C4-2B (cell line): ENCODE measurements at regions not wholly inside any gene's neighbourhood (a gene's known extent, or its start where the extent isn't known, plus 50 kb on each side); places are given as distances from the start of the nearest gene placed in this dataset.

Experiments used
- ZFX ChIP-seq: fragments of 450-650 bp; IDR thresholded peaks from 2 replicates; pipeline ENCODE4 v1.6.1; 2017
- TF ChIP-seq, protein P1 (sequence below): fragments of 450-650 bp; conservative IDR thresholded peaks from 2 replicates; pipeline ENCODE4 v1.5.1; 2017; ENCODE audit warnings: mild to moderate bottlenecking

DNA sequence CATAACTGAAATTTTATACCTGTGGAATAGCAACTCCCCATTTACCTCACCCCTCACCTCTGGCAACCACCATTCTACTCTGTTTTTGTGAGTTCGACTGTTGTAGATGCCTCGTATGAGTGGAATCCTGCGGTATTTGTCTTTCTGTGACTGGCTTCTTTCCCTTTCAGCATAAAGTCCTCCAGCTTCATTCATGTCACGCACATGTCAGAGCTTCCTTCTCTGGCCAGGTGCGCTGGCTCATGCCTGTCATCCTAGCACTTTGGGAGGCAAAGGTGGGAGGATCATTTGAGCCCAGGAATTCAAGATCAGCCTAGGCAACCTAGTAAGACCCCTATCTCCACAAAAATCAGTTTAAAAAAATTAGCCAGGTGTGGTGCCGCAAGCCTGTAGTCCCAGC is 278.4 kb downstream of the PARN start:
- TF ChIP-seq, protein P1, sequence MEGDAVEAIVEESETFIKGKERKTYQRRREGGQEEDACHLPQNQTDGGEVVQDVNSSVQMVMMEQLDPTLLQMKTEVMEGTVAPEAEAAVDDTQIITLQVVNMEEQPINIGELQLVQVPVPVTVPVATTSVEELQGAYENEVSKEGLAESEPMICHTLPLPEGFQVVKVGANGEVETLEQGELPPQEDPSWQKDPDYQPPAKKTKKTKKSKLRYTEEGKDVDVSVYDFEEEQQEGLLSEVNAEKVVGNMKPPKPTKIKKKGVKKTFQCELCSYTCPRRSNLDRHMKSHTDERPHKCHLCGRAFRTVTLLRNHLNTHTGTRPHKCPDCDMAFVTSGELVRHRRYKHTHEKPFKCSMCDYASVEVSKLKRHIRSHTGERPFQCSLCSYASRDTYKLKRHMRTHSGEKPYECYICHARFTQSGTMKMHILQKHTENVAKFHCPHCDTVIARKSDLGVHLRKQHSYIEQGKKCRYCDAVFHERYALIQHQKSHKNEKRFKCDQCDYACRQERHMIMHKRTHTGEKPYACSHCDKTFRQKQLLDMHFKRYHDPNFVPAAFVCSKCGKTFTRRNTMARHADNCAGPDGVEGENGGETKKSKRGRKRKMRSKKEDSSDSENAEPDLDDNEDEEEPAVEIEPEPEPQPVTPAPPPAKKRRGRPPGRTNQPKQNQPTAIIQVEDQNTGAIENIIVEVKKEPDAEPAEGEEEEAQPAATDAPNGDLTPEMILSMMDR, result no peak
- no peak for TF ChIP-seq ZFX
